Hypothalamus (tissue), 51 donors: ENCODE measurements at regions not wholly inside any gene's neighbourhood (a gene's known extent, or its start where the extent isn't known, plus 50 kb on each side); places are given as distances from the start of the nearest gene placed in this dataset.

Source experiments
- DNase-seq, 51 donors: peaks; one replicate each; lab custom pipeline; 2025; lab: John Stamatoyannopoulos, UW

- DNase-seq, result no peak
Measured at GRCh38 chr22:27152883-27153282, 495.5 kb downstream of the MIAT start.

DNA sequence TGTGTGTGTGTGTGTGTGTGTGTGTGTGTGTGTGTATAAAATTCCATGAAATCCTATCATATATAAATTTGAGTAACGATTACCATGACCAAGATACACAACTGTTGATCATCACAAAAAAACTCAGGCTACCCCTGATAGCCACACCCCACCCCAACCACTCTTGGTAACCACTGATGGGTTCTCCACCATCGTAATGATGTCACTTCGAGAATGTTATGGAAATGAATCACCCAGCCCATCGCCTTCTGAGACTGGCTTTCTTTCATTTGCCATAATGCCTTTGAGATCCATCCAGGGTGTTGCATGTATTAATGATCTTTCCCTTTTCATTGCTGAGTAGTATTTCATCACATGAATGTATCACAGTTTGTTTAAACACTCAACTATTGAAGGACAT lies 496.0 kb downstream of the MIAT start:
- no peak for DNase-seq

- no peak for DNase-seq
Measured at GRCh38 chr22:27154717-27155116, 497.3 kb downstream of the MIAT start.

- DNase-seq, result no peak
Measured at GRCh38 chr22:27156821-27157489, 499.6 kb downstream of the MIAT start.

GRCh38 chr22:27157666-27158370 lies 500.4 kb downstream of the MIAT start:
- no peak for DNase-seq

DNA sequence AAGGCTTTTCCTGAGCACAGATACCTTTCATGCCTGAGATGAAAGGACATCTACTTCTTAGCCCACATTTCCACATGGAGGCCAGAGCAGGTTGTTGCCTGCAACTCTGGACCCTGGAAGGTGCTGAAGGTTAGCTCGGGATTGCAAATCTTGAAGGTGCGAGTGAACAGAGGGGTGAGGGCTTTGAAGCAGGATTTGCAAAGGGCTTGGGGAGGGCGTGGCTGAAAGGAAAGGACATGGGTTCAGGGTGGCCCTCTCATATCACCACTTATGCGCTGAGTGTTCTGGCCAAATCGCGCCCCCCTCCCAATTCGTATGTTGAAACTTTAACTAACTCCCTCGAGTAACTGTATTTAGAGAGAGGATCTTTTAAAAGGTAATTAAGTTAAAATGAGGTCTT lies 501.6 kb downstream of the MIAT start:
- no peak for DNase-seq

DNA sequence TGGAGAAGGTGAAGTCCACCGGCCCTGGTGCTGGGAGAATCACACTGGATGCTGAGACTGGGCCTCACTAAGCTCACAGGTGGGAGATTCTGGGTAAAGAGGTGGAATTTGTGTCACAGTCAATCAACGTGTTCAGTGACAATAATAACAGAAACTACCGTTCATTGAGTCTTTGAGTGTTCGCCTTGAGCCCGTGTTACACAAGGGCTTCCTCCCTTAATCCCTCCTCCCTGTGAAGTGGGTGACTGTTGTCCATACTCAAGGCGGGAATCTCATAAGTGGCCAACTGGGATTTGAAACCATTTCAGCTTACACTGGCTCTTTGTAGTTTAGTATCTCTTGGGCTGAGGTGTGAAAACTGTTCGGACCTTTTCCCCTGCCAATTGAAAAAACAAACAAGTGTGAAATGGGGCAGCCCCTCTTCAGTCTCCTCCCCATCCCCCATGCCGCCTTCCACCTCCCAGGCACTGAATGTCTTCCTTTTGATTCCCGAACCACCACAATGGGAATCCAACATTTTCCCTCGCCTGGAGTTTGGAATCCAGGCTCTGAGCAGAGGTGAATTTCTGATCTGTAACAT lies 502.4 kb downstream of the MIAT start:
- DNase-seq, result no peak

DNA sequence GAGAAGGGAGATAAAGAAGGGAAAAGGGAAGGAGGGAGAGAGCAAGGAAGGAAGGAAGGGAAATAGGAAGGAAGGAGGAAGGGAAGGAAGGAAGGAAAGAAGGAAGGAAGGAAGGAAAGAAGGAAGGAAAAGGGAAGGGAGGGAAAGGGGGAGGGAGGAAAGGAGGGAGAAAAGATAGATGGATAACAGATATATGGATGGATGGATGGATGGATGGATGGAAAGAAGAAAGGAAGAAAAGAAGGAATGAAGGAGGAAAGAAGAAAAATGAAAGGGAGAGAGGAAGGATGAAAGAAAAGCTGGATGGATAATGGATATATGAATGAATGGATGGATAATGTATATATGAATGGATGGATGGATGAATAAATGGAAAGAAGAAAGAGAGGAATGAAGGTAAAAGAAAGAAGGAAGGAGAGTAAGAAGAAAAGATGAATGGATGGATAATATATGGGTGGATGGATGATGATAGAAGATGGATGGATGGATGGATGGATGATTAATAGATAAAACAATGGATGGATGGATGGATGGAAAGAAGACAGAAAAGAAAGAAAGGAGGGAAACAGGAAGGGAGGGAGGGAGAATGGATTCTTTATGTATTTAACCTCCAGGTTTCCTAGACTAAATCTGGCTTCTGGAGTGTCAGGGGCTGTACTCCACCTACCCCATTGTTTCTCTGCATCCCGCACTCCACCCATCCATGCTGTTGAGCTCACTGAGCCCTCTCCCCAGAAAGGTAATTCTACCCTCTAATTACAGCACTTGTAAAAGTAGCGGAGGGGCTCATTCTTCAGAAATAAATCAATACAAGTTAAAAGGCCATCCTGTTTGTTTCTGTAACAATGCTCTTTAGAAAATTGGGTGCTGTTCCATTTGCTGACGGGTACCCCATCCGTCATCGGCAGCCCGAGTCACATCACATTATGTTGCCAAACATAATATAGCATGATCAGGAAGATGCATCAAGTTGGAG lies 506.1 kb downstream of the MIAT start:
- DNase-seq, result no peak

GRCh38 chr22:27164781-27165503 lies 507.6 kb downstream of the MIAT start:
- no peak for DNase-seq

DNA sequence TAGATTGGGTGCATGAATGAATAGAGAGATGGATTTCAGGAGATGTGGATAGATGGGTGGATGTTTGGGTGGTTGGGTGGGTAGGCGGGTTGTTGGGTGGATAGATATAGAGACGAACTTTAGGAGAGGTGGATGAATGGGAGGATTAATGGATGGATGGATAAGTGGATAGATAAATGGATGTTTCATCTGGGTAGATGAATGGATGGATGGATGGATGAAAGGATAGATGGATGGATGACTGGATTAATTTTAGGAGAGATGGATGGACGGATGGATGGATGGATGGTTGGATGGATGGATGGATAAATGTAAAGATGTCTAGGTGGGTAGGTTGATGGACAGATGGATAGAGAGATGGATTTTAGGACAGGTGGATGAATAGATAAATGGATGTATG lies 511.3 kb downstream of the MIAT start:
- no peak for DNase-seq

DNA sequence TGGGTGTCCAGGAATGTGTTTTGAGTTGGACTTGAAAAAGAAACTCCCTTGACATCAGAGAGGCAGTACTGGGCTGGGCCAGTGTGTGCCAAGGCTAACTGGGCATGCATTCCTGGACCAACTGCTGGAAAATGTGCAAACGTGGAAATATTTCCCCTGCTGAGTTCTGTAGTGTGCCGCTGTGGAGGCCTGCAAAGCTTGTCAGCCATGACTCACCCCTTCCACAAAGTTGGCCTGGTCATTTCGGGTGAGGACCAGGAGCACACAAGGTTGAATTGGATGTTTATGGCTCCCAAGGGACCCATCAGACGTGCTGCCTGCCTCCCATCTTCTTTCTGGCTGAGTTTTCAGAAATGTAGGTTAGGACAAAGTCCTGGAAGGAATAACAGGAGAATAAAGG lies 513.1 kb downstream of the MIAT start:
- peak in 2 of 51 donors; percentile 9 to 26 for DNase-seq

DNA sequence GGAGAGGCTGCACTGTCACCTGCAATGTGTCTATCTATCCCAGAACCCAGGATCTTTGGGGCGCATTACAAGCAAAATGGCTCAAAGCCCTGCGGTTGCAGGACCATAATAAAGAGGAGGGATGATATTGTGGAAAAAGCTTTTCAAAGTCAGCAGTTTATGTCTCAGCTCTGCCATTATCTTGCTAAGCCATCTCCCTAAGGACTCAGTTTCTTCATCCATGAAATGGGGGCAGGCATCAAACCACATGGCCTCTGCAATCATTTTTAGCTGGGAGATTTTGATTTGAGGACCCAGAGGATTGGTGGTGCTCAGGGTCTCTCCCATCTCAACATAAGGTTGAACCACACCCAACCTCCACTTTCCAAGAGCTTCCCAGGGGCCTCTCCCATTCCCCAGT lies 513.8 kb downstream of the MIAT start:
- no peak for DNase-seq

GRCh38 chr22:27173530-27173929 lies 516.1 kb downstream of the MIAT start:
- no peak for DNase-seq

DNA sequence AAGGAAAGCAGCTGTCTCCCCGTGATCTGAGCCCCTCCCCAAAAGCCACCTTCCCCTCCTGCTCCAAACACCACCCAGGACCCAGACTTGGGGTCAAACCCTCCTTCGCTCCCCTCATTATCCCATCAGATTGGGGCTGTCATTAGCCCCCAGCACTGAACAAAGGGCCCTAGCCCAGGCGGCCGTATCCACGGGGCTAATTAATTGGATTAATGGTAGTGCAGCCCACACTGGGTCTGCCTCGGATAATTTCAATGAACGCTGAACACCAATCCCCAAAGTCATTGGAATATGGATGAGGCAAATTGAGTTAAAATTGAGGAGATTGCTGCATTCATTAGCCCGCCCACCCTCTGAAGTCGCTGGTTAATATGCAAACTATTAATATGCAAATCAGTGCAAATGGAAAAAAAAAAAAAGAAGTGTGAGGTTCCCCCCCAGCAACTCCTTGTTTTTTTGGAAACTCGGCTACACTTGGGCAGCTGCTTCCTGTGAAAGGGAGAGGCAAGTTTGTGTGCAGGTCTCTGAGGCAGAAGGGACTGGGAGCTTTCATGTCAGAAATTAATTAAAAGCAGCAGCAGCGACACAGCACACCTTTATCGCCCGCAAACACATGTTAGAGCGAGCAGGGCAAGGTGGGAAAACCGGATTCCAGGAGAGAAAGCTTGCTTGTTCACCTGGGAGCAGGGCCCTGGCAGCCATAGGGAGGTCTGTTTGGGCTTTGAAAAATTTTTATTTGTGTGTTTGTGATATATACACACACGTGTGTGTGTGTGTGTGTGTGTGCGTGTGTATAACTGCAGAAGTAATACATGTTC lies 517.8 kb downstream of the MIAT start:
- no peak for DNase-seq

DNA sequence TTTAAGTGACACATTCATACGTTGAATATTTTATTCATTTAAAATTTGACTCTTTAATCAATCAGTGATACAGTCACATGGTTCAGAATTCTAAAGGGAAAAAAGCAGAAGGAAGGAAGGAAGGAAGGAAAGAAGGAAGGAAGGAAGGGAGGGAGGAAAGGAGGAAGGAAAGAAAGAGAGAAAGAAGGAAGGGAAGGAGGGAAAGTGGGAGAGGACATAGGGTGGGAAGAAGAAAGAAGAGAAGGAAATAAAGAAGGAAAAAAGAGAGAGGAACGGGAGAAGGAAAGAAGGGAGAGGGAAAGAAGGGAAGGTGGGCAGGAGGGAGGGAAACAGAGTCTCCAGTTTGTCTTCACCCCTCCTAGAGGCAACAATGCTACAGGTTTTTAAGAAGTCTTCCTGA lies 518.6 kb downstream of the MIAT start:
- DNase-seq, result no peak

GRCh38 chr22:27179161-27179560 lies 521.8 kb downstream of the MIAT start:
- no peak for DNase-seq

GRCh38 chr22:27181537-27181936 lies 524.1 kb downstream of the MIAT start:
- no peak for DNase-seq

DNA sequence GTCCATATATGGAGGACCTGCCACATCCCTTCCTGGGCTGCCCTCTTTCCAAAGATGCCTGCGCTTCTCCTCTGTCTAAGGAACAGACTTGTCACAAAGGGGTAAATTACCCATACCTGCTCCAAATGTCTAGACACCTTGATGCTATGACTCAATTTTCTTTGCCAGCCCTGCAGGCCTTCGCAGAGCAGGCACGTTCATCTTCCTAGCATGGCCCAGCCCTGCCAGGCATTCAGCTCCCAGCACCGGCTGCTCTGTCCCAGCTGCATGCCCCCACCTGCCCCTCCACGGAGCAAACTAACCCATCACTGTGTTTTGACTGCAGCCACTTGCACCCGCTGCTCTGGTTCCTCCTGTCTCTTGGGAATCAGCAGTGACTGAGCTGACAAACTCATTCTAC lies 526.1 kb downstream of the MIAT start:
- DNase-seq, result no peak

DNA sequence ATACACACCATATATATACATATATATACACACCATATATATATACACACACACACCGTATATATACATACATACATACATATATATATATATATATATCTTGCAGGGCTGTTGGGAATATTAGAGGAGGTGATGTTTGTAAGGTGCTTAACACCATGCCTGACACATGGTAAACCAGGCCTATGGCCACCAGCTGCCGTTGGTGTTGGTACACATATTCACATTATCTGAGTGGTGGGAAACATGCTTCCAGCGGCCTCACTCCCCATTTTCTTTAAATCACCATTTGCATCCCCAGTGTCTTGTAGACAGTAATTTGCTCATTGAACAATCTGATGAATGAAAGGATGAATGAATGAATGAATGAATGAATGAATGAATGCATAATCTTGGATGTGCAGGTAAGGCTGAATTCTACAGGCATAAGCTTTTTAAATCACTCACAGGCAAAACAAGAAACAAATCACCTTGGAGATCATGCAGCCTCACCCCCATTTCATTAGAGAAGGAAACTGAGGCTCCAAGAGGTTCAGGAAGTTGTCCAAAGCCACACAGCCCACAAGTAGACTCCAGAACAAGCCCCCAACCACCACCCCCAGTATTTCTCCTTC lies 527.8 kb downstream of the MIAT start:
- no peak for DNase-seq
